Gastrocnemius medialis (tissue), 4 donors: ENCODE measurements at regions not wholly inside any gene's neighbourhood (a gene's known extent, or its start where the extent isn't known, plus 50 kb on each side); places are given as distances from the start of the nearest gene placed in this dataset.

Experiments used
- ATAC-seq, 2 donors: fragments of 150-250 bp; one replicate each; pipeline ENCODE4 v1.9.1; 2016
- DNase-seq, 2 donors: peaks; one replicate each; pipeline ENCODE4 v3.0.0-alpha.2; 2019
- H3K27ac ChIP-seq, 4 donors: fragments of 200-600 bp; sonication (generic); 1 replicate in 1 of 4; 2 replicates in 3 of 4; pipeline ENCODE4 v1.5.1; 2016 to 2018; ENCODE audit warnings: mild to moderate bottlenecking in 2 of 4, moderate library complexity in 1 of 4
- H3K27me3 ChIP-seq, 3 donors: fragments of 200-600 bp; sonication (generic) in 2 of 3; 1 replicate in 1 of 3; 2 replicates in 2 of 3; pipeline versions ENCODE4 v1.5.1 to v1.6.0; 2016 to 2019; ENCODE audit warnings: mild to moderate bottlenecking in 1 of 3, moderate library complexity in 1 of 3
- H3K36me3 ChIP-seq, 2 donors: fragments of 200-600 bp; sonication (generic) in 1 of 2; one replicate each; pipeline ENCODE4 v1.5.1; 2017 to 2018
- H3K4me1 ChIP-seq, 2 donors: fragments of 200-600 bp; sonication (generic) in 1 of 2; one replicate each; pipeline ENCODE4 v1.5.1; 2016 to 2017; ENCODE audit warnings: mild to moderate bottlenecking in 2 of 2
- H3K4me3 ChIP-seq, 4 donors: fragments of 200-600 bp; sonication (generic) in 3 of 4; 1 replicate in 1 of 4; 2 replicates in 3 of 4; pipeline ENCODE4 v1.5.1; 2016 to 2019; ENCODE audit warnings: mild to moderate bottlenecking in 2 of 4
- H3K9me3 ChIP-seq, 3 donors: fragments of 200-600 bp; sonication (generic) in 2 of 3; 1 replicate in 1 of 3; 2 replicates in 2 of 3; pipeline ENCODE4 v1.5.1; 2016 to 2019
- CTCF ChIP-seq, 5 experiments: fragments of 450-650 bp in 3 of 5; fragments of 200-600 bp in 2 of 5; sonication (generic) in 2 of 5; IDR thresholded peaks in 4 of 5; conservative IDR thresholded peaks in 1 of 5; 1 replicate in 4 of 5; 2 replicates in 1 of 5; pipeline ENCODE4 v1.5.1; 2016 to 2019; ENCODE audit warnings: antibody characterized with exemption in 5 of 5, mild to moderate bottlenecking in 3 of 5, moderate library complexity in 3 of 5
- POLR2A ChIP-seq, 2 donors: fragments of 450-650 bp; IDR thresholded peaks; one replicate each; pipeline ENCODE4 v1.6.1; 2017; ENCODE audit warnings: antibody characterized with exemption in 2 of 2, mild to moderate bottlenecking in 2 of 2, moderate library complexity in 2 of 2
- in situ Hi-C, 4 donors: fragments of 200-750 bp; cut with MboI; loops; one replicate each; pipeline versions ENCODE4 v1.15.0 to v1.8.0; 2017; ENCODE audit warnings: low sequenced_read_pairs in 4 of 4
- intact Hi-C: fragments of 100-400 bp; cut with DNase I; formaldehyde crosslinking; loops from one replicate; pipeline ENCODE4 v1.15.1; 2023; ENCODE audit warnings: low total_unique reads

- DNase-seq (no peak), ATAC-seq (no peak)
- intact Hi-C loops = no loop called here
Measured at GRCh38 chr14:53651096-53651740, 305.4 kb downstream of the BMP4 start.

GRCh38 chr14:53646925-53647324 is 309.7 kb downstream of the BMP4 start:
- DNase-seq (no peak), ATAC-seq (no peak)
- Histone ChIP-seq H3K27me3 (no peaks in the 10 kb centered on the region), H3K27ac (no peak overlapping the region), H3K36me3 (no peaks in the 10 kb centered on the region), H3K9me3 (no peaks in the 10 kb centered on the region), H3K4me1 (no peaks in the 10 kb centered on the region), H3K4me3 (no peak overlapping the region)
- TF ChIP-seq CTCF (IDR thresholded peaks at IDR 0.05 in 4 of 5, conservative IDR thresholded peaks at IDR 0.05 in 1 of 5) (no peak), POLR2A (IDR thresholded peaks at IDR 0.05) (no peak)
- in situ Hi-C loops = no loop called here
- intact Hi-C loops = no loop called here

More at GRCh38 chr14:53651096-53651740, 305.4 kb downstream of the BMP4 start:
- no peaks in the 10 kb centered on the region for H3K9me3 ChIP-seq
- H3K27ac ChIP-seq = no peak overlapping the region
- no peaks in the 10 kb centered on the region for H3K4me1 ChIP-seq
- no peak for TF ChIP-seq CTCF (IDR thresholded peaks at IDR 0.05 in 4 of 5, conservative IDR thresholded peaks at IDR 0.05 in 1 of 5)
- TF ChIP-seq POLR2A (IDR thresholded peaks at IDR 0.05) = no peak
- no peaks in the 10 kb centered on the region for H3K36me3 ChIP-seq
- H3K27me3 ChIP-seq = no peaks in the 10 kb centered on the region
- in situ Hi-C loops = no loop called here
- H3K4me3 ChIP-seq = no peak overlapping the region

- intact Hi-C loops = no loop called here
- no peak overlapping the region for H3K4me3 ChIP-seq
Measured at GRCh38 chr14:53640695-53641094, 315.9 kb downstream of the BMP4 start.

GRCh38 chr14:53638966-53639365 is 317.7 kb downstream of the BMP4 start:
- no peak for ATAC-seq
- Histone ChIP-seq H3K27ac (no peak overlapping the region), H3K4me3 (no peak overlapping the region), H3K27me3 (no peaks in the 10 kb centered on the region), H3K36me3 (no peaks in the 10 kb centered on the region), H3K4me1 (no peaks in the 10 kb centered on the region), H3K9me3 (no peaks in the 10 kb centered on the region)
- intact Hi-C loops = loop anchor here (10.0 kb wide), 1 partner anchor 316 kb away; the partner anchor contains the start of gene BMP4
- TF ChIP-seq CTCF (IDR thresholded peaks at IDR 0.05 in 4 of 5, conservative IDR thresholded peaks at IDR 0.05 in 1 of 5) (no peak), POLR2A (IDR thresholded peaks at IDR 0.05) (no peak)
- in situ Hi-C loops = no loop called here
- no peak for DNase-seq

More at GRCh38 chr14:53640695-53641094, 315.9 kb downstream of the BMP4 start:
- H3K27me3 ChIP-seq = no peaks in the 10 kb centered on the region
- in situ Hi-C loops = no loop called here
- TF ChIP-seq CTCF (IDR thresholded peaks at IDR 0.05 in 4 of 5, conservative IDR thresholded peaks at IDR 0.05 in 1 of 5) = no peak
- no peak for TF ChIP-seq POLR2A (IDR thresholded peaks at IDR 0.05)
- no peak for ATAC-seq
- H3K27ac ChIP-seq = no peak overlapping the region
- H3K4me1 ChIP-seq = no peaks in the 10 kb centered on the region
- H3K36me3 ChIP-seq = no peaks in the 10 kb centered on the region
- no peaks in the 10 kb centered on the region for H3K9me3 ChIP-seq
- no peak for DNase-seq

- TF ChIP-seq POLR2A (IDR thresholded peaks at IDR 0.05) = no peak
- TF ChIP-seq CTCF (IDR thresholded peaks at IDR 0.05 in 4 of 5, conservative IDR thresholded peaks at IDR 0.05 in 1 of 5) = no peak
- H3K9me3 ChIP-seq = no peaks in the 10 kb centered on the region
- in situ Hi-C loops = no loop called here
- H3K4me1 ChIP-seq = no peaks in the 10 kb centered on the region
- DNase-seq = no peak
- ATAC-seq = no peak
- H3K27me3 ChIP-seq = no peaks in the 10 kb centered on the region
- no peak overlapping the region for H3K27ac ChIP-seq
- no peak overlapping the region for H3K4me3 ChIP-seq
- H3K36me3 ChIP-seq = no peaks in the 10 kb centered on the region
- intact Hi-C loops = loop anchor here (10.0 kb wide), 1 partner anchor 320 kb away; the partner anchor contains the start of gene BMP4
Measured at GRCh38 chr14:53634793-53635192, 321.8 kb downstream of the BMP4 start.
